Umbilical cord (tissue), 1 donor: ENCODE measurements at regions not wholly inside any gene's neighbourhood (a gene's known extent, or its start where the extent isn't known, plus 50 kb on each side); places are given as distances from the start of the nearest gene placed in this dataset.

ENCODE experiments used
- DNase-seq: peaks from one replicate; pipeline ENCODE4 v3.0.0-alpha.2; 2015; ENCODE audit warnings: low spot score

DNA sequence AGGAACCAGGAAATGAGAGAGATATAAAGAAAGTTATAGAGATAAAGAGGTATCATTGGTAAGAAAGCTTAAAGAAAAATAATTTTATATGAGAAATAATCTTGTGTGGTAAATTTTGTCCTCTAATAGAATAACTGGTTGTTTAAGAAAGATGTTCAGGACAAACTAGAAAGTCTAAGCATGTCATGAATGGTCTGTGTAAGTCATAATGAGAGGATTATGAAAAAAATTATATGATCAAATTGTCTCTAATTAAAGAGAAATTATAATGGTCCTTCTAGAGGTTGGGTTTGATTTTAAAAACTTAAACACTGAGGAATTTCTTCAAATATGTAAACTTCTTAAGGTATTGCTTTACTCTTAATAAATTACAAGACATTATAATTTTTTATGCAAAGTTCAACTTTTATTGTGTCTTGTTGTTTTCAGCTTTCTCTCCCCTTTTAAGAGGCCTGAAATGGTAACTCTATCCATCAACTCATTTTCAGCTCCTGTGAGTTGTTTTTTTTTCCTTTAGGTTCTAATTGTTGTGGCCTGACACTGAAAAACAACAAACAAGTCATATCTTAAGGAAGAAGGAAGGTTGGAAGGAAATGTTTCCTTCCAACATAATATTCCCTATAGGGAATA is 88.2 kb upstream of the CNOT2 start:
- no peak for DNase-seq

- DNase-seq: no peak
These were observed 86.1 kb upstream of the CNOT2 start for GRCh38 chr12:70157099-70157498.

- DNase-seq: no peak
These were observed 77.8 kb upstream of the CNOT2 start for GRCh38 chr12:70165450-70165849.

- DNase-seq: no peak
These were observed 66.9 kb upstream of the CNOT2 start for GRCh38 chr12:70176290-70176689.

GRCh38 chr12:70177631-70178030 is 65.6 kb upstream of the CNOT2 start:
- DNase-seq: no peak

- DNase-seq: no peak
These were observed 65.2 kb upstream of the CNOT2 start for GRCh38 chr12:70178038-70178437.

DNA sequence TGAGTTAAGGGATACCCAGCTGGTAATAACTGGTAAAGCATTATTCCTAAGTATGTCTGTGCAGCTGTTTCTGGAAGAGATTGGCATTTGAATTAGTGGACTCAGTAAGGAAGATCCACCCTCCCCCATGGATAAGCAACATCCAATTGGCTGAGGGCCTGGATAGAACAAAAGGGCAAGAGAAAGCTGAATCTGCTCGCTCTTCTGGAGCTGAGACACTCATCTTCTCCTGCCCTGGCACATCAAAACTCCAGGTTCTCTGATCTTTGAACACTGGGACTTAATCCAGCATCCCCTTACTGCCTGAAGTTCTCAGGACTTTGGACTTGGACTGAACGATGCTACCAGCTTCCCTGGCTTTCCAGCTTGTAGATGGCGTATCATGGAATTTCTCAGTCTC is 63.1 kb upstream of the CNOT2 start:
- DNase-seq: no peak

GRCh38 chr12:70185301-70185700 is 57.9 kb upstream of the CNOT2 start:
- DNase-seq: no peak

DNA sequence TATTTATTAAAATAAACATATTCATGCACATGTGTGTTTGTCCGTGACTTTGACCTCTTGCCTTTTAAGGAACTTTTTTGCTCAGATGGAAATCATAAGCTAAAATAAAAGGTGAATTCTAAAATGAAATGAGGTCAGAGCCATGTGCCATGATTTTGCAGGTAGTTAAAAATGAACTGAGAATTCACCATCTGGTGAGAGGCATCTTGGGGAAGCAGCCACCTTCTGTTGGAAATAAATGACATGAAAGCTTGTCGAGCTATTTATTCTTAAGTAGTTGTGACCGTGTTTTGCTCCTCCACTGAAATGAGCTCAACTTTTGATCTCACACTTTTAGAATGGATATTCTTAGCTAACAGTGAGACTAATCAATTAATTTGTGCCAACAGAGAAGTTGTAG is 56.8 kb upstream of the CNOT2 start:
- DNase-seq: no peak

GRCh38 chr12:70190262-70191010 is 52.8 kb upstream of the CNOT2 start:
- DNase-seq: no peak
